Keratinocyte (primary cell): ENCODE measurements at regions not wholly inside any gene's neighbourhood (a gene's known extent, or its start where the extent isn't known, plus 50 kb on each side); places are given as distances from the start of the nearest gene placed in this dataset.

Source experiments
- CTCF ChIP-seq, 3 experiments: IDR thresholded peaks in 1 of 3; conservative IDR thresholded peaks in 1 of 3; optimal IDR thresholded peaks in 1 of 3; 2 replicates in 2 of 3; 3 replicates in 1 of 3; pipeline versions ENCODE3 to v1.5.1; 2011; ENCODE audit warnings: low read length in 3 of 3, mild to moderate bottlenecking in 3 of 3, moderate library complexity in 2 of 3, control low read depth in 1 of 3, inconsistent platforms in 1 of 3; ENCODE audit not compliant: insufficient read depth in 2 of 3; ENCODE audit errors: extremely low read depth in 1 of 3
- EZH2 ChIP-seq: IDR thresholded peaks from one replicate; pipeline ENCODE4 v1.6.1; 2012; ENCODE audit warnings: inconsistent platforms, mild to moderate bottlenecking, low read length, moderate library complexity

- no peak for TF ChIP-seq CTCF (optimal IDR thresholded peaks at IDR 0.05 in 1 of 3, IDR thresholded peaks at IDR 0.05 in 1 of 3, conservative IDR thresholded peaks at IDR 0.05 in 1 of 3; ENCODE audit: extremely low read depth in 1 of 3, insufficient read depth in 2 of 3, low read length in 3 of 3)
- no peak for TF ChIP-seq EZH2
Measured at GRCh38 chr4:151811403-151811802, 50.6 kb upstream of the GATB start.
